A673 (cell line): ENCODE measurements at regions not wholly inside any gene's neighbourhood (a gene's known extent, or its start where the extent isn't known, plus 50 kb on each side); places are given as distances from the start of the nearest gene placed in this dataset.

Experiments used
- BruUV-seq: library from RNA; stranded (reverse); fragments of 400-500 nt; replicated peaks from 2 replicates; lab custom pipeline; 2021; lab: Mats Ljungman, UMichigan
- CTCF ChIA-PET: fragments of 300-600 bp; sonication (Branson Sonifier 250); formaldehyde crosslinking; loops from one replicate; lab custom pipeline; 2022; ENCODE audit warnings: antibody characterized with exemption; lab: Charles Lee
- POLR2A ChIA-PET: fragments of 300-600 bp; sonication (Branson Sonifier 250); formaldehyde crosslinking; loops from one replicate; lab custom pipeline; 2022; ENCODE audit warnings: antibody characterized with exemption; ENCODE audit not compliant: low non-redundant PET; lab: Charles Lee
- DNase-seq: peaks from one replicate; pipeline ENCODE4 v3.0.0-alpha.2; 2015; ENCODE audit warnings: low spot score
- H3K27ac ChIP-seq: fragments of 200-600 bp; sonication (generic); 2 replicates; pipeline ENCODE4 v1.5.1; 2016; ENCODE audit warnings: mixed run types, low read depth, mild to moderate bottlenecking, mixed read lengths, antibody characterized with exemption, low read length; ENCODE audit not compliant: poor library complexity, severe bottlenecking
- H3K27me3 ChIP-seq: fragments of 200-600 bp; sonication (generic); replicated peaks from 2 replicates; pipeline ENCODE4 v1.6.1; 2017; ENCODE audit warnings: mixed run types, low read depth, mild to moderate bottlenecking, mixed read lengths, antibody characterized with exemption, low read length; ENCODE audit not compliant: insufficient read depth, poor library complexity
- H3K36me3 ChIP-seq: fragments of 200-600 bp; sonication (generic); 2 replicates; pipeline ENCODE4 v1.6.1; 2016; ENCODE audit warnings: mixed run types, mild to moderate bottlenecking, mixed read lengths, antibody characterized with exemption, low read length; ENCODE audit not compliant: insufficient read depth, poor library complexity, severe bottlenecking
- H3K4me1 ChIP-seq: fragments of 200-600 bp; sonication (generic); 2 replicates; pipeline ENCODE4 v1.6.1; 2017; ENCODE audit warnings: mixed run types, mild to moderate bottlenecking, mixed read lengths, antibody characterized with exemption, low read length; ENCODE audit not compliant: insufficient read depth, poor library complexity, severe bottlenecking
- H3K4me3 ChIP-seq: fragments of 200-600 bp; sonication (generic); 2 replicates; pipeline ENCODE4 v1.5.1; 2016; ENCODE audit warnings: low read depth, mixed run types, mild to moderate bottlenecking, mixed read lengths, low read length; ENCODE audit not compliant: poor library complexity, severe bottlenecking
- H3K9me3 ChIP-seq: fragments of 200-600 bp; sonication (generic); 2 replicates; pipeline ENCODE4 v1.6.1; 2016; ENCODE audit warnings: mixed run types, low read depth, mild to moderate bottlenecking, mixed read lengths, antibody characterized with exemption, low read length; ENCODE audit not compliant: poor library complexity, severe bottlenecking
- EZH2 ChIP-seq: fragments of 200-600 bp; sonication (generic); IDR thresholded peaks from 2 replicates; pipeline ENCODE4 v1.6.1; 2017; ENCODE audit warnings: borderline replicate concordance, low read depth, mild to moderate bottlenecking, mixed read lengths, antibody characterized with exemption, low read length; ENCODE audit not compliant: poor library complexity, severe bottlenecking
- intact Hi-C: fragments of 100-400 bp; cut with micrococcal nuclease; formaldehyde crosslinking; loops from one replicate; pipeline ENCODE4 v1.10.0; 2022; ENCODE audit not compliant: unreplicated experiment
- TF ChIP-seq, protein P1 (sequence below): fragments of 300-800, 200-600 bp; sonication (generic); conservative IDR thresholded peaks from 2 replicates; pipeline ENCODE4 v1.5.1; 2017; ENCODE audit warnings: low read depth, mild to moderate bottlenecking, antibody characterized with exemption, low read length, moderate library complexity, mixed read lengths

- no peaks in the 10 kb centered on the region for H3K4me1 ChIP-seq
- H3K27me3 ChIP-seq: no peaks in the 10 kb centered on the region
- H3K9me3 ChIP-seq: no peaks in the 10 kb centered on the region
- POLR2A ChIA-PET: no interaction called here
- no TSS peak for BruUV-seq
- H3K27ac ChIP-seq: no peak overlapping the region
- intact Hi-C loops: no loop called here
- CTCF ChIA-PET: no interaction called here
- H3K36me3 ChIP-seq: no peaks in the 10 kb centered on the region
- no peak for DNase-seq
- H3K4me3 ChIP-seq: no peak overlapping the region
- TF ChIP-seq EZH2: no peak
- TF ChIP-seq, protein P1, sequence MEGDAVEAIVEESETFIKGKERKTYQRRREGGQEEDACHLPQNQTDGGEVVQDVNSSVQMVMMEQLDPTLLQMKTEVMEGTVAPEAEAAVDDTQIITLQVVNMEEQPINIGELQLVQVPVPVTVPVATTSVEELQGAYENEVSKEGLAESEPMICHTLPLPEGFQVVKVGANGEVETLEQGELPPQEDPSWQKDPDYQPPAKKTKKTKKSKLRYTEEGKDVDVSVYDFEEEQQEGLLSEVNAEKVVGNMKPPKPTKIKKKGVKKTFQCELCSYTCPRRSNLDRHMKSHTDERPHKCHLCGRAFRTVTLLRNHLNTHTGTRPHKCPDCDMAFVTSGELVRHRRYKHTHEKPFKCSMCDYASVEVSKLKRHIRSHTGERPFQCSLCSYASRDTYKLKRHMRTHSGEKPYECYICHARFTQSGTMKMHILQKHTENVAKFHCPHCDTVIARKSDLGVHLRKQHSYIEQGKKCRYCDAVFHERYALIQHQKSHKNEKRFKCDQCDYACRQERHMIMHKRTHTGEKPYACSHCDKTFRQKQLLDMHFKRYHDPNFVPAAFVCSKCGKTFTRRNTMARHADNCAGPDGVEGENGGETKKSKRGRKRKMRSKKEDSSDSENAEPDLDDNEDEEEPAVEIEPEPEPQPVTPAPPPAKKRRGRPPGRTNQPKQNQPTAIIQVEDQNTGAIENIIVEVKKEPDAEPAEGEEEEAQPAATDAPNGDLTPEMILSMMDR: no peak
Measured at GRCh38 chr13:19020988-19021387, 160.6 kb downstream of the TUBA3C start.

DNA sequence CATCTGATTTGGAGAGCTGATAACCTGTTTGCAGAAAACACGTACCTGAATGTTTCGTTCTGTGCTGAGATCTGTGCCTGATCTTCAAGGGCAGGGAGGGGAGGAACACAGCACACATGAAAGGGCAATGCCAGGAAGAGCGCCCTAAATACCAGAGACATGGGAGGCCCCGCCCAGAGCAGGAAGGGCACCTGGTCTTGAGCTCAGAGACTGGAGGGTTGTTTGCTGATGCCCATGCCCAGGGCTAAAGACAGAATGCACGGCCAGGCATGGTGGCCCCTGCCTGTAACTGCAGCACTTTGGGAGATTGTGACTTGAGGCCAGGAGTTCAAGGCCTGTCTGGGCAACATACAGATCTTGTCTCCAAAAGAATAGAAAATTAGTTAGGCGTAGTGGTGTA, 183.2 kb downstream of the TUBA3C start:
- ChIA-PET POLR2A (no interaction called here), CTCF (no interaction called here)
- Histone ChIP-seq H3K4me1 (no peaks in the 10 kb centered on the region), H3K36me3 (no peaks in the 10 kb centered on the region), H3K9me3 (peaks cover 12% of the 10 kb centered on the region), H3K27me3 (no peaks in the 10 kb centered on the region), H3K27ac (no peak overlapping the region), H3K4me3 (no peak overlapping the region)
- TF ChIP-seq, protein P1: no peak
- no peak for TF ChIP-seq EZH2
- DNase-seq: no peak
- BruUV-seq: no TSS peak
- intact Hi-C loops: loop anchor here (10.0 kb wide), 1 partner anchor 54 kb away; no protein-coding TSS in a partner anchor

DNA sequence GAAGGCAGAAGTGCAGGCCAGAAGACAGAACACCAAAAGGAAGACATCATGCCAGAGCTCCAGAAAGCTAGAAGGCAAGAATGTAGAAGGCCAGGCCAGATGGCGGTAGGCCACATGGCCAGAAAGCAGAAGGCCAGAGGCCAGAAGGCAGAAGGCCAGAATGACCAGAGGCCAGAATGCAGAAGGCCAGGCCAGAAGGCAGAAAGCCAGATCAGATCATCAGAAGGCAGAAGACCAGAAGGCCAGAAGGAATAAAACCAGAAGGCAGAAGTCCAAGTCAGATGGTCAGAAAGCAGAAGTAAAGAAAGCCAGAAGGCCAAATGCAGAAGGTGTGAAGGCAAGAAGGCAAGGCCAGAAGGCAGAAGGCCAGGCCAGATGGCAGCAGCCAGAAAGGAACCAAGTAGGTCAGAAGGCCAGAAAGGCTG, 185.0 kb downstream of the TUBA3C start:
- DNase-seq: no peak
- no peaks in the 10 kb centered on the region for H3K4me1 ChIP-seq
- TF ChIP-seq, protein P1: no peak
- no peak for TF ChIP-seq EZH2
- H3K9me3 ChIP-seq: peaks cover 15% of the 10 kb centered on the region
- H3K4me3 ChIP-seq: no peak overlapping the region
- POLR2A ChIA-PET: no interaction called here
- CTCF ChIA-PET: no interaction called here
- H3K27ac ChIP-seq: no peak overlapping the region
- no peaks in the 10 kb centered on the region for H3K27me3 ChIP-seq
- intact Hi-C loops: loop anchor here (10.0 kb wide), 1 partner anchor 52 kb away; no protein-coding TSS in a partner anchor
- BruUV-seq: no TSS peak
- H3K36me3 ChIP-seq: no peaks in the 10 kb centered on the region
